AG04450 (cell line): ENCODE measurements at regions not wholly inside any gene's neighbourhood (a gene's known extent, or its start where the extent isn't known, plus 50 kb on each side); places are given as distances from the start of the nearest gene placed in this dataset.
A peak's percentile ranks its signal among the peaks of the same experiment; 100 is the strongest.

Experiments used
- CTCF ChIA-PET: fragments of 300-600, 350-600 bp; formaldehyde crosslinking; extraction: SDS; loops from one replicate; lab custom pipeline; 2022; ENCODE audit warnings: antibody characterized with exemption, inconsistent platforms; lab: Charles Lee
- POLR2A ChIA-PET: fragments of 350-600 bp; formaldehyde crosslinking; extraction: SDS; loops from one replicate; lab custom pipeline; 2021; ENCODE audit warnings: antibody characterized with exemption, inconsistent platforms; lab: Yijun Ruan, JAX
- DNase-seq: peaks from one replicate; pipeline ENCODE4 v3.0.0-alpha.2; 2011; ENCODE audit warnings: low read depth, low spot score
- H3K27ac ChIP-seq: one replicate; pipeline ENCODE4 v1.5.1; 2012; ENCODE audit warnings: low read depth, low read length, control low read depth
- H3K27me3 ChIP-seq: one replicate; pipeline ENCODE4 v1.6.0; 2012; ENCODE audit warnings: low read length; ENCODE audit not compliant: control insufficient read depth, insufficient read depth
- H3K4me3 ChIP-seq: 2 replicates; pipeline ENCODE4 v1.5.1; 2011; ENCODE audit warnings: mild to moderate bottlenecking, low read depth, low read length, control low read depth
- H3K9me3 ChIP-seq: 2 replicates; pipeline ENCODE4 v1.5.1; 2012; ENCODE audit warnings: low read length; ENCODE audit not compliant: control insufficient read depth, insufficient read depth
- TF ChIP-seq, protein P1 (sequence below): IDR thresholded peaks from 2 replicates; pipeline ENCODE4 v1.5.1; 2011; ENCODE audit warnings: low read depth, low read length, control low read depth, inconsistent platforms

DNA sequence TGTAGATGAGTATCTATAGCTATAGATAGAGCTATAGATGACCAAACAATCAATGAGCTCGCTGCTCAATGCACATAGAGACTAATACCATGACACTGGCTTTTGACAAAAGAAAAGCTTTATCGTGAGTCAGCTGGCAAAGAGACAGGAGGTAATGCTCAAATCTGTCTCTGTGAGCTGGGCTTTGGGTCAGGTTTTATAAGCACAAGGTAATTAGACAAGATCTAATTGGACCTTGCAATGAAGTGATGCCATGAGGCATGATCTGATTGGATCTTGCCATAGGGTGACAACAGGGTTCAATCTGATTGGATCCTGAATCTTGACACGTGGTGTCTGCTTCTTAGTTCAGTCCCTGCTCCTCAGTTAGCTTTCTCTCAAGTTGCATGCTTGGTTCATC lies 180.7 kb upstream of the MXRA5 start:
- POLR2A ChIA-PET = no interaction called here
- Histone ChIP-seq H3K27ac (peak overlapping the region; percentile 58), H3K27me3 (no peaks in the 10 kb centered on the region), H3K9me3 (no peaks in the 10 kb centered on the region), H3K4me3 (no peak overlapping the region)
- TF ChIP-seq, protein P1, sequence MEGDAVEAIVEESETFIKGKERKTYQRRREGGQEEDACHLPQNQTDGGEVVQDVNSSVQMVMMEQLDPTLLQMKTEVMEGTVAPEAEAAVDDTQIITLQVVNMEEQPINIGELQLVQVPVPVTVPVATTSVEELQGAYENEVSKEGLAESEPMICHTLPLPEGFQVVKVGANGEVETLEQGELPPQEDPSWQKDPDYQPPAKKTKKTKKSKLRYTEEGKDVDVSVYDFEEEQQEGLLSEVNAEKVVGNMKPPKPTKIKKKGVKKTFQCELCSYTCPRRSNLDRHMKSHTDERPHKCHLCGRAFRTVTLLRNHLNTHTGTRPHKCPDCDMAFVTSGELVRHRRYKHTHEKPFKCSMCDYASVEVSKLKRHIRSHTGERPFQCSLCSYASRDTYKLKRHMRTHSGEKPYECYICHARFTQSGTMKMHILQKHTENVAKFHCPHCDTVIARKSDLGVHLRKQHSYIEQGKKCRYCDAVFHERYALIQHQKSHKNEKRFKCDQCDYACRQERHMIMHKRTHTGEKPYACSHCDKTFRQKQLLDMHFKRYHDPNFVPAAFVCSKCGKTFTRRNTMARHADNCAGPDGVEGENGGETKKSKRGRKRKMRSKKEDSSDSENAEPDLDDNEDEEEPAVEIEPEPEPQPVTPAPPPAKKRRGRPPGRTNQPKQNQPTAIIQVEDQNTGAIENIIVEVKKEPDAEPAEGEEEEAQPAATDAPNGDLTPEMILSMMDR = no peak
- no peak for DNase-seq
- CTCF ChIA-PET = interaction anchor here (2.0 kb wide), 1 partner anchor 21 kb away, joined by 4 read pairs; no protein-coding TSS in a partner anchor

DNA sequence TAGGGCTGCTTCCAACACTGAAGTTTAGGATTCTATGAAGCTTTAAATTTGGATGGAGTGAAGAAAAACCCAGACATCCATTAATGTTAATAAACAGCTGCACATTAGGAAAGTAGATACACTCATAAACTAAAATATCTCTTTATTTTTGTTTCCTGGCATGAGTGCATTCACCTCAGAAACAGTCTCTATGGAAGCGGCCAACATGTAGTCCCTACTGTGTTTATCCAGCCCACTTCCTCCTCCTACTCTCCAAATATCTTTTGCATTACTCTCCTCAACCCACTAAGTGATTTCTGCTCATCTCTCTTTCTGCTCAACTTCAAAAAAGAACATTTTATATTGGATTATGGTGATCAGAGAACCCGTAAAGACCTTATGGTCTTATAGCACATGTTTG lies 180.3 kb upstream of the MXRA5 start:
- no peak overlapping the region for H3K4me3 ChIP-seq
- DNase-seq = no peak
- ChIA-PET CTCF (interaction anchor here (2.0 kb wide), 1 partner anchor 22 kb away, joined by 4 read pairs; no protein-coding TSS in a partner anchor), POLR2A (no interaction called here)
- peak overlapping the region; percentile 31 for H3K27ac ChIP-seq
- TF ChIP-seq, protein P1 = no peak
- H3K27me3 ChIP-seq = no peaks in the 10 kb centered on the region
- no peaks in the 10 kb centered on the region for H3K9me3 ChIP-seq

DNA sequence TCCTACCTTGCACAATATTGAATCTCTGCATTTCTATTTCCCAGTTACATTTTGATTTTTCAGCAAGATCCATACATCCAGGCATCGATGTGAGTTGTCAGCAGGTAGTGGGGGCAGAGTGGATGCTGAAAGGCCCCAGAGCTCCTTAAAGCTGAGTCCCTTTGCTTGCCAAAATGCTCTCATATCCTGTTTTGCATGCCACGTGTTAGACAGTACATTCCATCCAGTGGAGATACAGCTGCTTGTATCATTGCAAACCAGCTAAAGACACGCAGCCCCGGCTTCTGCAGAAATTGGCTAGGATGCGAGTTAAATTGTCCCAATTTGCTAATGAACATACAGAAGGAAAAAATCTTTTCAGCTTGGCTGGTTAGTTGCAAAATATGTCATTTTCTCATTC lies 179.6 kb upstream of the MXRA5 start:
- Histone ChIP-seq H3K9me3 (no peaks in the 10 kb centered on the region), H3K27me3 (no peaks in the 10 kb centered on the region), H3K27ac (peak overlapping the region; percentile 57), H3K4me3 (no peak overlapping the region)
- ChIA-PET POLR2A (no interaction called here), CTCF (interaction anchor here (2.0 kb wide), 1 partner anchor 22 kb away, joined by 4 read pairs; no protein-coding TSS in a partner anchor)
- TF ChIP-seq, protein P1 = no peak
- DNase-seq = no peak

DNA sequence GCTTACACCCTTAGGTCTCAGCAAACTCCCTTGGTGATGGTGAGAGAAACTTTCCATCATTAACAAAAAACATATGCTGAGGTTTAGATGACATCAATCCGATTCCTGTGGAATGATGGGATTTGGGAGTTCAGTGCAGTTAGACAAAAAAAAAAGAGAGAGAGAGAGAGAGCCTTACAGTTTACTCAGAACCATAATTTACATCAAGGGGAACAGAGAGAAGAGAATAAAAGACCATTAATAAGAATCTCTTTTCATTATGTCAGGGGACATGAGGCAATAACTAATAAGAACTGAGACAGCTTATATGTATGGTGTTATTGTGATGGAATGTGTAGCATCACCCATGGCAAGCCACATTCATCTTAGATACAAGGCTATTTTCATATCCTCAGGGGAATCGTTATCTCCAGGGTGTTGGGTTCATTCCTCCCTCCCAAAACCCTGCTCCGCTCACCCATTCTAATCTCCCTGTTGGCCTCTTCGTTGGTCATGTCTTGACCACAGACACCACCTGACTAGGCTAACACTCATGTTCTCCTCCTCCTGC lies 175.7 kb upstream of the MXRA5 start:
- TF ChIP-seq, protein P1 = no peak
- Histone ChIP-seq H3K9me3 (no peaks in the 10 kb centered on the region), H3K27me3 (no peaks in the 10 kb centered on the region), H3K27ac (peak overlapping the region; percentile 83), H3K4me3 (no peak overlapping the region)
- POLR2A ChIA-PET = interaction anchor here (0.5 kb wide), 1 partner anchor 593 kb away, joined by 3 read pairs; the partner anchor contains the start of gene ARSD
- DNase-seq = peak; percentile 63
- CTCF ChIA-PET = interaction anchor here (0.7 kb wide), 1 partner anchor 130 kb away, joined by 3 read pairs; no protein-coding TSS in a partner anchor

DNA sequence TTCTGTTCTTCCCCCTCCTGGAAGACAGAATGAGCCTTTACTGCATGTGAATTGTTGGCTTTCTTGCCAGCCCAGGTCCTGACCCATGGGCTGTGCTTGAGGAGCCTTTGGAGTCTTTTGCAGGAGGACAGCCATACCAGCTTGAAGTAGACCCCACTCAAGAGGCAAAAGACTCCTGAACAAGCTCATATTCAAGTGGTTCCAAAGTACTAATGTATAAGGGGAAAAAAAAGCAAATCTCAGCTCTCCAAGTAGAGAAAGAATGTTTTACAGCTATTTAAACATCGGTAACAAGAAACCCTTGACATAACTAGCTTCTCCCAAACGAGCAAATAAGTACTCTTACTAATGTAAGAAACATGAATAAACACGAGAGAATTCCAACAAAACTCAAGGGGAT lies 174.9 kb upstream of the MXRA5 start:
- no peak for DNase-seq
- no peaks in the 10 kb centered on the region for H3K27me3 ChIP-seq
- no peak overlapping the region for H3K4me3 ChIP-seq
- POLR2A ChIA-PET = interaction anchor here (0.5 to 1.2 kb wide), 3 partner anchors 20 to 592 kb away, joined by 3 to 6 read pairs (median 4); partner anchors contain the start of gene ARSD
- H3K27ac ChIP-seq = peak overlapping the region; percentile 93
- CTCF ChIA-PET = interaction anchor here (0.7 to 1.0 kb wide), 2 partner anchors 27 to 130 kb away, joined by 3 to 5 read pairs; no protein-coding TSS in a partner anchor
- TF ChIP-seq, protein P1 = no peak
- H3K9me3 ChIP-seq = no peaks in the 10 kb centered on the region
